Forelimb muscle (tissue), 1 donor: ENCODE measurements at regions not wholly inside any gene's neighbourhood (a gene's known extent, or its start where the extent isn't known, plus 50 kb on each side); places are given as distances from the start of the nearest gene placed in this dataset.
"Not testable (repeated sequence)": the region's sequence is repeated elsewhere in the genome, so short reads cannot be mapped to it uniquely, and the experiment has no call there.

Source experiments
- DNase-seq: peaks from one replicate; pipeline ENCODE4 v3.0.0-alpha.2; 2013; ENCODE audit warnings: low read depth

DNA sequence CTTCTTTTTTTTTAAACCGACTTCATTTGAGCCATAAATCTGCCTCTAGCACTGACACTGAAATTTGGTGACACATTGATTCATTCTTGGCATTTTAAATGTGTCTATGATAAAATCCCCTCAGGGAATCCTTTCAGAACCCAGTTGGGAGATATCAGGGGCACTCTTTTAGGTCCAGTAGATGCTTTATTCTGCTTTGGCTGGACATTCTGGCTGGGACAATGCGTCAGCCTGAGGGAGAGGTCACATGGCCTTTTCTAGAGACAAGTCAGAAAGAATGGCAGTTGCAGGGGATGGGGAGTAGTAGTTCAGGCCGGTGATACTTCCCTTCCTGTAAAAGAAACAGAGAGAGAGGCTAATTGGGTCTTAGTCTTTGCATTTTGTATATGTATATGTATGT lies 63.1 kb downstream of the TRIM43 start:
- not testable (repeated sequence) for DNase-seq

- not testable (repeated sequence) for DNase-seq
These were observed 64.8 kb downstream of the TRIM43 start for GRCh38 chr2:95656553-95656952.

DNA sequence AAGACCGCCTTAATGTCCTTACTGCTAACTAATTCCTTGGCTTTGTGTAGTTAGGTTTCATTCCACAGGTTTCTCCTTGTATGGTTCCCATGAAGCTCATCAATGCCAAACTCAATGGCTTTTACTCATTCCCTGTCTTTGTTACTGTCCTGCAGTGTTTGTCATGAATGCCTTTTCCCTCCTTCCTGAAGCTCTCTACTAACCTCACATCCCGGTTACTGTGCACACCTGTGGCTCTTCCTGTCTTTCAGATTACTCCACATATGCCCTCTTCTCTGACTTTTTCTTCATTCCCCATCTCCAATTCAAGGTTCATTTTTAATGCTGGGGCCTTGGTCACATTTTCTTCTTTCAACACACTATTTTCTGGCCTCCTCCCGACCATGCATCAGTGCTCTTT lies 66.1 kb downstream of the TRIM43 start:
- DNase-seq, result not testable (repeated sequence)

DNA sequence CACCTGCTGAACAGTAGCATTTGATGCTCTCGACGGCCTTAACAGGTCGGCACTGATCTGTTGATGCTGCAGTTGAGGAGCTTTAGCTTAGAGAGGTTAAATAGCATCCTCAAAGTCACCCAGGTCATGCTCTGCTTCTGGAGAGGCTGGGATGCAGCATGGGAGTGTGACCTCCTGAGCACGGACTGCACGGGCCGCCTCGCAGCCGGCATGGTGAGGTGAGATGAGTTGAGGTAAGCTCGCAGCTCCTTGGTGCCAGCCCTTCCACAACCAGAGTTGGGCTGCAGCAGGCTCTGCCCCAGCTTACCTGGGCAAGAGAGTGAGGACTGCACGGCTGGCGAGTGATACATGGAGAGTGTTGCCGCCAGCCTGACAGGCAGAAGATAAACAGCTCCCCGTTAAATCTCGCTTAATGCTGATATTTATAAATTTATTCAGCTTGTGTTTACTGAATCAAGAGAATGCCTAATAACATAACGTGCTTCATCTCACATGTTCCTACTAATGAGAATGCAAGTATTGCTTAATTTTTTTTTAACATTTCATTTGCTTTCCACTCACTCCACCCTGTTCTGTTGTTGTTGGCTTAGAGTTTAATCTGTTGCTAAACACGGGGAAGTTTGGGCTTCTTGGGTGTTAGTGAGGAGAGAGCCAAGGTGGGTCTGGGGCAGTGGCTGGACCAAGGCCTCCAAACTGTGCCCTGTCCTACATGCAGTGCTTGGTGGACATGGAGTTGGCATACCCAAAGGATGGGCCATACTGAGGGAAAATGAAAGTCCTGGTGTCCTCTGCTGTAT lies 69.2 kb downstream of the TRIM43 start:
- not testable (repeated sequence) for DNase-seq

DNA sequence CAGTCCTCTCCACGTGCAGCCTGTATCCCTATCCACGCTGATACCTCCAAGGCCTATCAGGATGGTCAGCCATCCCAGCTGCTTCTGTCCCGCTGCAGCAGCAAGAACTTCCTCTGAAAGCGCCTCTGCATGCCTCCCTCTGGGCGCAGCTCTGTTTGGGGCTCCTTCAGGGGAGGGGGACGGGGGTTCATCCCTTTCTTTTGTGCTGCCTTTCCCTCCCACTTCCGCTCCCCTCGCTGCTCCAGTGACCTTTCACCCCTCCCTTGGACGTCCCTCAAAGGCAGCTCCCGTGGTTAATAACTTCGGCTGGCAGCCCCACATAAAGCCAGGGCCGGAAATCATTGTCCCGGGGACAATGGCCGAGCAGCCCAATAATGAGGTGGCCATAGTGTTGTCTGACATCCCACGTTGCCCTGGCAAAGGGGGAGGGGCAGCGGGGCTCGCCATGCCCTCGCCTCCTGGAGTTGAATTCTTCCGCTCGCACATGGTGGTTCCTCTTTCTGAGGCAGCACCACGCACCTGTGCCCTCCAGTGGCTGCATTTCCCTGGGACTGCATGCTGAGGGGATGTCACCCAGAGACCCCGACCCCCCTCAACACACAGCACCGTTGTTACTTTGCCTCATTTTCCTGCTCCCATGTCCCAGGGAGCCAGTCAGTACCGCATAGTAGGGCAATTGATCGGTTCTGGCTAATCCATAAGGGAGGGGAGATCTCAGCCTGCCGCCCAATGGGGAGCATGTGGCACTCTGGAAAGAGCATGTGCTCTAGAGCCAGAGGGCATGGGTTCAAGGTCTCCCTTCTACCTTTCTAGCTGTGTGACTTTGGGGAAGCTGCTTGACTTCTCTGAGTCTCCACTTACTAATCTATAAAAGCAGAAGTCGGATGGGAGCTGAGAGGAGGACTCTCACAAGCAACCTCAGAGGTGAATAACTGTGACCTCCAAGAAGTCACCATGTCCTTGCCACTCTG lies 72.0 kb downstream of the TRIM43 start:
- not testable (repeated sequence) for DNase-seq

- DNase-seq, result not testable (repeated sequence)
These were observed 74.8 kb downstream of the TRIM43 start for GRCh38 chr2:95666636-95667035.

DNA sequence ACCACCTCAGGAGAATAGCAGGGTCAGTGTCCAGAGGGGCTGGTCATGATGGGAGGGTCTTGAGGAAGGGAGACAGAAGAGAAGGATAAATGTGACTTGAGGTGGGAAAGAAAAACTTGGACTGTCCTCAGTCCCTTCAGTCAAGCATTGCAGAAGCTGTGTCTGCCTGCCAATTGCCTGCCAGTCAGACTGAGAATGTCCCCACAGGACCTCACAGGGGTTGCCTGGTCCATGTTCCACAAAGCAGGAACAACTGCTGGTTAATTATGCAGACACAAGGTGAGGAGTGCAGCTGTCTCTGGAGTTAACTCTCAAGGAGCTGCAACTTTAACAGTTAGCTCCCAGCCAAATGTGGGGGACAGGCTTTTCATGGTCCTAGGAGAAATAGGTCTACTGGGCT lies 75.7 kb downstream of the TRIM43 start:
- no peak for DNase-seq

- DNase-seq, result not testable (repeated sequence)
These were observed 77.1 kb downstream of the TRIM43 start for GRCh38 chr2:95668934-95669333.

DNA sequence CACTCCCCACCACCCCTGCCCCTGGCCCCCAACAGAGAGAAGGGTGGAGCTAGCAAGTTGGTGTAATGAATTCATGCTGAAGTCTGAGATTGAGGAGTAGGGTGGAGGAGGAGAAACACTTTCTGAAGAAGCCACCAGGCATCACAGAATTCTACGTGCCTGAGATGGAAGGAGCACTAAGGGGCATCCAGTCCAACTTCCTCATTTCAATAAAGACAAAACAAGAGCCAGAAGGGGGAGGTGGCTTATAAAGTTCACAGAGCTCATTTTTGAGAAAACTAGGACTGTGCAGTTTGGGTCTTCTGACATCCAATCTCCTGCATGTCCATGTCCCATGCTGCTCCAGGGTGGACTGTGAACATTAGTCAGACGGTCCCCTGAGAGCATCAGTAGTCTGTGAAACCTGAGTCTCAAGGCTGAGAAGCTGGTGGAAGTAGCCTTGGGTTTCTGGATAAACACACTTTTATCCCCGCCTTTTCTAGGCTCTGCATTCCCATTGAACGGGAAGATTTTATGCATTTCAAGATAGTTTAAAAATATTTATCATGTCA lies 77.7 kb downstream of the TRIM43 start:
- DNase-seq, result no peak

GRCh38 chr2:95670167-95670566 lies 78.4 kb downstream of the TRIM43 start:
- no peak for DNase-seq

DNA sequence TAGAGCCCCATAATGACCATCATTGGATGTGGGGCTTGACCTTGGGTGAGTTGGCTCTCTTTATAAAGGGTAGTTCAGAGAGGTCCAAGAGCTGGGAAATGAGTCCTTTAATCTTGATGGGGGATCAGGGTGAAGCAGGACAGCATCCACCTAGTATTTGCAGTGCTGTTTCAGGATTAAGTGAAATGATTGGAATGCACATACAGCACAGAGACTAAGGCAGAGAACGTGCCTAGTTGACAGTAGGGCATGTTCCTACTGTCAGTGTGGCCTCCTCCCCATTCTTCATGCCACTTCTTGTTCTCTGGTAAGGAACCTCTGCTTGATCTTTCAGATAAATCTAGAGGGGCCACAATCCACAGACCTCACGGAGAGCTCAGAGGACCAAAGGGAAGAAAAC lies 78.9 kb downstream of the TRIM43 start:
- no peak for DNase-seq

GRCh38 chr2:95671171-95671570 lies 79.4 kb downstream of the TRIM43 start:
- DNase-seq, result not testable (repeated sequence)

DNA sequence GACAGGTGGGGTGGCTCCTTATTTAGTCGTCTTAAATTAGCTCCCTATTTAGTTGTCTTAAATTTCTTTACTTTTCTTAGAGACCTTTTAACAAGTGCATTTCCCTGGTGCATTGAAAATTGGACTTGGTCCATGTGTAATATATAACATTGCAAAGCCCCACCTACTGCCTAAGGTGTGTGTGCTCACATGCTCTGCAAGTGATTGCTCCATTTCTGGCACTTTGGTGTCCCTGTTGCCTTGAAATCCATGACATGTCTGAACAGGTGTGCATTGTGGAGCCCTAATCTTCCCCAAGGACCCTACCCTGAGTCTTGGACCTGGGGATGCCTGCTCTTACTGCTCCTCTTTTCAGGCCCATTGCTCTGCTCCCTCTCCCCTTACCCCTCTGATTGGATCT lies 80.2 kb downstream of the TRIM43 start:
- not testable (repeated sequence) for DNase-seq

- DNase-seq, result not testable (repeated sequence)
These were observed 80.7 kb downstream of the TRIM43 start for GRCh38 chr2:95672500-95672899.

DNA sequence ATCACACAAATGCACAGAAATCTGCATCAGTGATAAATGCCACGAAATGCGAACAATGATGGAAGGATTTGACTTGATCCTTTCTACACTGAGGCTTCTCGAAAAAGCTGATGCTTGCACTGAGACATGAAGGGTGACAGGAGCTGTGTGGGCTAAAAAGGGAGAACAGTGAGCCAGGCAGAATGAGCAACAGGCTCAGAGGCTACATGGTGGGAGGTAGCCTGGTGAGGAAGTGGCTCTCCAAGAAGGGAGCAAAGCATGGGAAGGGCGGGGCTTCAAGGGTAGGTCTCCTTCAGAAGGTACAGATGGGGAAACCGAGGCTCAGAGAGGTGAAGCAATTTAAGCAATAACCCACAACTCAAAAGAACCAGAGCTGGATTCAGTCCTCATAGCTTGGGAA lies 82.4 kb downstream of the TRIM43 start:
- DNase-seq, result no peak

- not testable (repeated sequence) for DNase-seq
These were observed 84.8 kb downstream of the TRIM43 start for GRCh38 chr2:95676573-95676972.

GRCh38 chr2:95677346-95677745 lies 85.5 kb downstream of the TRIM43 start:
- DNase-seq, result no peak

GRCh38 chr2:95677833-95678232 lies 86.0 kb downstream of the TRIM43 start:
- not testable (repeated sequence) for DNase-seq

GRCh38 chr2:95681158-95681557 lies 89.4 kb downstream of the TRIM43 start:
- not testable (repeated sequence) for DNase-seq

- DNase-seq, result not testable (repeated sequence)
These were observed 89.8 kb downstream of the TRIM43 start for GRCh38 chr2:95681589-95682081.

- not testable (repeated sequence) for DNase-seq
These were observed 91.2 kb downstream of the TRIM43 start for GRCh38 chr2:95682889-95683517.
